ENCODE measurements at regions not wholly inside any gene's neighbourhood (a gene's known extent, or its start where the extent isn't known, plus 50 kb on each side); places are given as distances from the start of the nearest gene placed in this dataset.

DNA sequence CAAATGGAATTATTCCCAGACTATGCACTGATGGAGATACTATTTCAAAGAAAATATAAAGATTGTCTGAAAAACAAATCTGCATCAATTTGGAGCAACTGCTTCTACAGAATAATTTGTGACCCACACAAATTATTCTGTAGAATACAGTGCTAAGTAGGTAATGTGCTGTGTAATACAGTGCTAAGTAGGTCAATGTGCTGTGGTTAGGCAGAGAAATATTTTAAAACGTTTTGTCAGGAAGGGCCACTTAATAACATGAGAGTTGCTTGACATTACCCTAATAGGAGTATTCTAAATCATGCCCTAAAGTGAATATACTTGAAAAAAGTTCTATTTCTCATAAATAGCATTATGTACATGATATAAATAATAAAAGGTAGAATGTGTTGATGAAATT is 116.5 kb upstream of the KCND2 start:
- 5% methylated on average over 1 of the region's 1 CpG for WGBS

DNA sequence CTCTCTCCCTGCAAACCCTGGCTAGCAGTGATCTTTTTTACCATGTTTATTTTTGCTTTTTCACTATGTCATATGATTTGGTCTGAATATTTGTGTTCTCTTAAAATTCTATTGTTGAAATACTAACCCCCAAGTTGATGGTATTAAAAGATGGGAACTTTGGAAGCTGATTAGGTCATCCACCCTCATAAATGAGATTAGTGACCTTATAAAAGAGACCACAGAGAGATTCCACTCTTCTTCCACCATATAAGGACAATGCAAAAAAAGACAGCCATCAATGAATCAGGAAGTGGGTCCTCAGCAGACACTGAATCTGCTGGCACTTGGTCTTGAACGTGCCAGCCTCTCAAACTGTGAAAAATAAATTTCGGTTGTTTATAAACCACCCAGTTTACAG is 112.8 kb upstream of the KCND2 start:
- WGBS: 64% methylated on average over 2 of the region's 2 CpGs
- Histone ChIP-seq H3K4me1 (replicated peaks) (no peaks in the 10 kb centered on the region), H3K9me3 (no peaks in the 10 kb centered on the region), H3K4me3 (no peak overlapping the region), H3K27ac (no peak overlapping the region), H3K36me3 (no peaks in the 10 kb centered on the region), H3K27me3 (replicated peaks; ENCODE audit: insufficient read depth) (no peaks in the 10 kb centered on the region)
- no peak for DNase-seq (ENCODE audit: low spot score)
- intact Hi-C loops (cut with DNase I): no loop called here
- TF ChIP-seq POLR2A (IDR thresholded peaks at IDR 0.05) (no peak), POLR2AphosphoS5 (IDR thresholded peaks at IDR 0.05) (no peak)
- TF ChIP-seq, protein P1, sequence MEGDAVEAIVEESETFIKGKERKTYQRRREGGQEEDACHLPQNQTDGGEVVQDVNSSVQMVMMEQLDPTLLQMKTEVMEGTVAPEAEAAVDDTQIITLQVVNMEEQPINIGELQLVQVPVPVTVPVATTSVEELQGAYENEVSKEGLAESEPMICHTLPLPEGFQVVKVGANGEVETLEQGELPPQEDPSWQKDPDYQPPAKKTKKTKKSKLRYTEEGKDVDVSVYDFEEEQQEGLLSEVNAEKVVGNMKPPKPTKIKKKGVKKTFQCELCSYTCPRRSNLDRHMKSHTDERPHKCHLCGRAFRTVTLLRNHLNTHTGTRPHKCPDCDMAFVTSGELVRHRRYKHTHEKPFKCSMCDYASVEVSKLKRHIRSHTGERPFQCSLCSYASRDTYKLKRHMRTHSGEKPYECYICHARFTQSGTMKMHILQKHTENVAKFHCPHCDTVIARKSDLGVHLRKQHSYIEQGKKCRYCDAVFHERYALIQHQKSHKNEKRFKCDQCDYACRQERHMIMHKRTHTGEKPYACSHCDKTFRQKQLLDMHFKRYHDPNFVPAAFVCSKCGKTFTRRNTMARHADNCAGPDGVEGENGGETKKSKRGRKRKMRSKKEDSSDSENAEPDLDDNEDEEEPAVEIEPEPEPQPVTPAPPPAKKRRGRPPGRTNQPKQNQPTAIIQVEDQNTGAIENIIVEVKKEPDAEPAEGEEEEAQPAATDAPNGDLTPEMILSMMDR (IDR thresholded peaks at IDR 0.05): no peak

More for the DNA sequence above, 116.5 kb upstream of the KCND2 start:
- intact Hi-C loops (cut with DNase I): no loop called here
- no peaks in the 10 kb centered on the region for H3K36me3 ChIP-seq
- no peak overlapping the region for H3K27ac ChIP-seq
- no peak for DNase-seq (ENCODE audit: low spot score)
- no peaks in the 10 kb centered on the region for H3K27me3 ChIP-seq (replicated peaks; ENCODE audit: insufficient read depth)
- no peak for TF ChIP-seq POLR2AphosphoS5 (IDR thresholded peaks at IDR 0.05)
- TF ChIP-seq, protein P1 (IDR thresholded peaks at IDR 0.05): no peak
- no peak for TF ChIP-seq POLR2A (IDR thresholded peaks at IDR 0.05)
- H3K9me3 ChIP-seq: no peaks in the 10 kb centered on the region
- H3K4me3 ChIP-seq: no peak overlapping the region
- H3K4me1 ChIP-seq (replicated peaks): no peaks in the 10 kb centered on the region

DNA sequence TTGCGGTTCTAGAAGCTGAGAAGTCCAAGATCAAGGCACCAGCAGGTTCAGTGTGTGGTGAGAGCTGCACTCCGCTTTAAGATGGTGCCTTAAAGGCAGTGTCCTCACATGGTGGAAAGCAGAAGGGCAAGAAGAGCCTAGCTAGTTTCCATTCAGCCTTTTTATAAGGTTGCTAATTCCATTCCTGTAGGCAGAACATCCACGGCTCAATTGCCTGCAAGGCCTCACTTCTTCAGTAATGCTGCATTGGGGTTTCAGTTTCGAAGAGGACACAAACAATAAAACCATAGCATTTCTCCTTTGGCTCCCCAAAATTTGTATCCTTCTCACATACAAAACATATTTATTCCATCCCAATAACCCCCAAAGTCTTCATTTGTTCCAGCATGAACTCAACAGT is 109.5 kb upstream of the KCND2 start:
- Histone ChIP-seq H3K9me3 (no peaks in the 10 kb centered on the region), H3K4me1 (replicated peaks) (no peaks in the 10 kb centered on the region), H3K27ac (no peak overlapping the region), H3K36me3 (no peaks in the 10 kb centered on the region), H3K27me3 (replicated peaks; ENCODE audit: insufficient read depth) (no peaks in the 10 kb centered on the region), H3K4me3 (no peak overlapping the region)
- no peak for DNase-seq (ENCODE audit: low spot score)
- intact Hi-C loops (cut with DNase I): no loop called here
- 91% methylated on average over 4 of the region's 4 CpGs for WGBS
- TF ChIP-seq, protein P1 (IDR thresholded peaks at IDR 0.05): no peak
- no peak for TF ChIP-seq POLR2AphosphoS5 (IDR thresholded peaks at IDR 0.05)
- no peak for TF ChIP-seq POLR2A (IDR thresholded peaks at IDR 0.05)

DNA sequence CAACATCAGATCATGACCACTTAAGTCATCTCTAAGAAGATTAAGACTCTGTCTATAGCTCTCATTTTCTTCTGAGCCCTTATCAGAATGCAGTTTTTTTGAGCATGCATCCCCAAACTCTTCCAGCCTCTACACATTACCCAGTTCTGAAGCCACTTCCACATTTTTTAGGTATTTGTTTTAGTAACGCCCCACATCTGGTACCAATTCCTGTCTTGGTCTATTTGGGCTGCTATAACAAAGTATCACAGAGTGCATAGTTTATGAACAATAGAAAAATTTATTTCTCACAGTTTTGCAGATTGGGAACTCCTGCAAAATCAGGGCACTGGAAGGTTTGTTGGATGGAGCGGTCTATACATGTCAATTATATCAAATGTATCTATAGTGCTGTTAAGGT is 107.7 kb upstream of the KCND2 start:
- Histone ChIP-seq H3K27ac (no peak overlapping the region), H3K9me3 (no peaks in the 10 kb centered on the region), H3K27me3 (replicated peaks; ENCODE audit: insufficient read depth) (no peaks in the 10 kb centered on the region), H3K4me3 (no peak overlapping the region), H3K36me3 (no peaks in the 10 kb centered on the region), H3K4me1 (replicated peaks) (no peaks in the 10 kb centered on the region)
- no peak for TF ChIP-seq POLR2A (IDR thresholded peaks at IDR 0.05)
- TF ChIP-seq, protein P1 (IDR thresholded peaks at IDR 0.05): no peak
- no peak for TF ChIP-seq POLR2AphosphoS5 (IDR thresholded peaks at IDR 0.05)
- no peak for DNase-seq (ENCODE audit: low spot score)
- intact Hi-C loops (cut with DNase I): no loop called here
- 94% methylated on average over 2 of the region's 2 CpGs for WGBS

DNA sequence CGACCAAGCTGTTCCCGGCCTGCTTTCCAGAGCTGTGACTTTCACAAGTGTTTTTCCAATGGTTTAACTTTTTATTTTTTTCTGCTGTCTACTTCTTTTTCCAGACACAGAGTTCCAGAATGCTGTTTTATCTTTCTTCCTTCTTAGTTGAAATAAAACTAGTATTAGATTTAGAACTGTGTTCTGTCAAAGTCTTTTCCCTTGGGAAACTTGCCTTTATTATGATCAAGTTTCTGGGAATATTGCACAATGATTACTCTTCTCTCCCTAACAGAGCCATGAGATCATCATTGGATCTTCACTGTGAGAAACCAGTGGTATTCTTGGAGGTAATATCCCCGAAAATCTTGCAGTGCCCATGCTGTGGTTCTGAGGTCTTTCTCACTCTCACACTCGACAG is 104.9 kb upstream of the KCND2 start:
- Histone ChIP-seq H3K27me3 (replicated peaks; ENCODE audit: insufficient read depth) (no peaks in the 10 kb centered on the region), H3K36me3 (no peaks in the 10 kb centered on the region), H3K4me3 (no peak overlapping the region), H3K9me3 (no peaks in the 10 kb centered on the region), H3K27ac (no peak overlapping the region), H3K4me1 (replicated peaks) (no peaks in the 10 kb centered on the region)
- intact Hi-C loops (cut with DNase I): no loop called here
- no peak for DNase-seq (ENCODE audit: low spot score)
- 85% methylated on average over 4 of the region's 4 CpGs for WGBS
- TF ChIP-seq, protein P1 (IDR thresholded peaks at IDR 0.05): no peak
- TF ChIP-seq POLR2AphosphoS5 (IDR thresholded peaks at IDR 0.05) (no peak), POLR2A (IDR thresholded peaks at IDR 0.05) (no peak)
